ENCODE measurements at regions not wholly inside any gene's neighbourhood (a gene's known extent, or its start where the extent isn't known, plus 50 kb on each side); places are given as distances from the start of the nearest gene placed in this dataset.

GRCh38 chr10:10225136-10225676 lies 792.5 kb upstream of the CELF2 start:
- no peak for DNase-seq

- no peak for DNase-seq
Observed at GRCh38 chr10:10233229-10233628, 784.4 kb upstream of the CELF2 start.

GRCh38 chr10:10235003-10235402 lies 782.7 kb upstream of the CELF2 start:
- DNase-seq, result no peak

- DNase-seq, result no peak
Observed at GRCh38 chr10:10247585-10247984, 770.1 kb upstream of the CELF2 start.

GRCh38 chr10:10256860-10257259 lies 760.8 kb upstream of the CELF2 start:
- no peak for DNase-seq

GRCh38 chr10:10259013-10259412 lies 758.7 kb upstream of the CELF2 start:
- no peak for DNase-seq

- DNase-seq, result no peak
Observed at GRCh38 chr10:10270126-10271050, 747.3 kb upstream of the CELF2 start.

- no peak for DNase-seq
Observed at GRCh38 chr10:10271639-10272192, 746.0 kb upstream of the CELF2 start.

- no peak for DNase-seq
Observed at GRCh38 chr10:10273661-10274060, 744.0 kb upstream of the CELF2 start.

GRCh38 chr10:10279906-10280305 lies 737.8 kb upstream of the CELF2 start:
- no peak for DNase-seq

- DNase-seq, result no peak
Observed at GRCh38 chr10:10292501-10292900, 725.2 kb upstream of the CELF2 start.

- DNase-seq, result no peak
Observed at GRCh38 chr10:10293041-10293440, 724.6 kb upstream of the CELF2 start.

- DNase-seq, result no peak
Observed at GRCh38 chr10:10293481-10293951, 724.2 kb upstream of the CELF2 start.

- DNase-seq, result no peak
Observed at GRCh38 chr10:10294184-10294880, 723.3 kb upstream of the CELF2 start.

GRCh38 chr10:10294881-10295529 lies 722.7 kb upstream of the CELF2 start:
- no peak for DNase-seq

- no peak for DNase-seq
Observed at GRCh38 chr10:10295537-10295936, 722.1 kb upstream of the CELF2 start.

- no peak for DNase-seq
Observed at GRCh38 chr10:10302689-10303088, 715.0 kb upstream of the CELF2 start.

- no peak for DNase-seq
Observed at GRCh38 chr10:10307036-10307435, 710.6 kb upstream of the CELF2 start.

- no peak for DNase-seq
Observed at GRCh38 chr10:10307551-10307950, 710.1 kb upstream of the CELF2 start.

GRCh38 chr10:10310498-10310897 lies 707.2 kb upstream of the CELF2 start:
- no peak for DNase-seq

GRCh38 chr10:10311966-10312365 lies 705.7 kb upstream of the CELF2 start:
- no peak for DNase-seq

- no peak for DNase-seq
Observed at GRCh38 chr10:10313149-10313835, 704.4 kb upstream of the CELF2 start.
